Left ventricle myocardium superior (tissue), 1 donor: ENCODE measurements at regions not wholly inside any gene's neighbourhood (a gene's known extent, or its start where the extent isn't known, plus 50 kb on each side); places are given as distances from the start of the nearest gene placed in this dataset.
"Not testable (repeated sequence)": the region's sequence is repeated elsewhere in the genome, so short reads cannot be mapped to it uniquely, and the experiment has no call there.

Experiments used
- ATAC-seq: fragments of 200-7000 bp; cut with Tn5 transposase; one replicate; pipeline ENCODE4 v1.9.1; 2020; ENCODE audit warnings: mild to moderate bottlenecking, moderate library complexity
- DNase-seq: peaks from one replicate; pipeline ENCODE4 v3.0.0-alpha.2; 2020
- intact Hi-C: fragments of 100-400 bp; cut with micrococcal nuclease; formaldehyde crosslinking; loops from one replicate; pipeline ENCODE4 v1.11.0; 2022
- donor health status: DM: no; HTN: yes; CAD: no; lungs with severe emphysema.

DNA sequence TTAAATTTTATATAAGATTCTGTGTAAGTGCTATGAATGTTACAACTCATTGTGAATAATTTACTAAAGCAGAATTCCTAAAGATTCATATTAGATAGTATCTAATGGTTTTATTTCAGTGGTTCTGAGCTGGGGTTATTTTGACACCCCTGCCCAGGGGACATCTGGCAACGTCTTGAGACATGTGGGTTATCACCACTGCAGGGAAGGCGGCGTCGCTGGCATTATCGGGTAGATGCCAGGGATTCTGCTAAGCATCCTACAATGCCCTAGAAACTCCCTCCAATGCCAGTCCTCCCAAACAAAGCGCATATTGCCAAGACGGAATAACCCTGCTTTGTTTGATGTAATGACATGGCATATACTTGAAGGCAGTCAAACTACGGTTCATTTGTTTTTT lies 372.3 kb upstream of the ZFHX3 start:
- DNase-seq: no peak
- intact Hi-C loops: no loop called here
- ATAC-seq: no peak

DNA sequence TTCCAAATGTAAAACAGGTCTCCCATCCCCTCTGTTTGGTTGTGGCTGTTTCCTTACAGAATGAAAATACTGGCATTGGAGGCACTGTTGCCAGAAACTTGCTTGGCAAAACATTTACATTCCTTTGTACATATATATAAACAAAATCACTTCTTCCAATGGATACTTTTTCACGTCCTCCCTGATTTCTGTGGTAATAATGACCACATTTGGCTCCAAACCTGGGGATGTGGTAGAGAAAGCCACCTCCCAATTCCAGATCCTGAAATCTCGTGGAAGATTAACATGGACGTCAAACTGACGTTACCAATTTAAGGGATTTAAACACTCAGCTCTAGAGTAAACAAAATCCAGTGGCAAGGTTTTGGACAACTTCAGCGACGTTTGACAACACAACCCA lies 370.8 kb upstream of the ZFHX3 start:
- intact Hi-C loops: no loop called here
- no peak for ATAC-seq
- no peak for DNase-seq

DNA sequence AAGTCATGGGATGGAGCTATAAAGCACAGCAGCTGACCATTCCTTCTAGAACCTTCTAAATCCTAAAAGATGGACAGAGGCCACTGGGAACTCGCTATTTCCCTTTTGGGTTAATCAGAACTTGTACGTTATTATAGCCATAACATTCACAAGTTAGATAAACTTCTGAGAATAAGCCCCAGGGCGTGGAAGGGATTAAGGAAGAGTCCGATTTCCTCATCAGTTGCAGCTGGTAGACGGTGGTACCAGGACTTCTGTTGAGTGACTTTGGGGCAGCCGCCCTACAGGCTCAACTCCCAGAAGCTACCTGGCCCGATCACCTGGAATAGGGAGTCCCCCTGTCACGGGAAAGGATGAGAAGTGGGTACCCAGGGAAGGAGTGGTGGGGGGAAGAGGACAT lies 370.1 kb upstream of the ZFHX3 start:
- intact Hi-C loops: no loop called here
- ATAC-seq (no peak), DNase-seq (no peak)

DNA sequence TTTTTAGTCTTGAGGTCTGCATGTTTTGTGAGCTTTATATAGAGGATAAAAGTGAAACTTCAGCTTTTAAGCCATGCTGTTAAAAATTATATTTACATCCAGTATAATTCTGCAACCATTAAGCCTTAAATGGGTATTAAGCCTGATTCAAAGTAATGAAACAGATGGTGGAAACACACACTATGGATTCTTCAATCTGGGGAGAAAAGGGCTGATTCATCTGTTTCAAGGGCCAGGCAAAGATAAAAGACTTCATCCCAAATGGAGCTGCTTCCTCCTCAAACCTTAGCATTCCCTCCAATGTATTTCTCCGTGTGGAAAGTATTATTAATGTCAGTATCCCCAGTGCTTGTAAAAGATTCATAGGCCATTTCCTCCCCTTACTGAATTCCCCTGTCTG lies 367.4 kb upstream of the ZFHX3 start:
- intact Hi-C loops: no loop called here
- DNase-seq (no peak), ATAC-seq (no peak)

DNA sequence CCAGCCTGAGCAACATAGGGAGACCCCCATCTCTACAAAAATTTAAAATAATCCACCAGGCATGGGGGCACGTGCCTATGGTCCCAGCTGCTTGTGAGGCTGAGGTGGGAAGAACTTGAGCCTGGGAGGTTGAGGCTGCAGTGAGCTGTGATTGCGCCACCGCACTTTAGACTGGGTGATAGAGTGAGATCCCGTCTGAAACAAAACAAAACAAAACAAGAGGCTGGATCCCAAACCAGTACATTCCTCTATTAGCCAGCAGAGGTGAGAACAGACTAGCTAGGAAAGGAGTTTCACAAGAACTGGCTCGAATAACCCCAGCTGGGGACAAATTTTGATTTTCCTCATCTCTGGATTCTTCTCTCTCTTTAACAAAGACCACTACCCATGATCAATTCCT lies 366.7 kb upstream of the ZFHX3 start:
- ATAC-seq (no peak), DNase-seq (no peak)
- intact Hi-C loops: no loop called here

DNA sequence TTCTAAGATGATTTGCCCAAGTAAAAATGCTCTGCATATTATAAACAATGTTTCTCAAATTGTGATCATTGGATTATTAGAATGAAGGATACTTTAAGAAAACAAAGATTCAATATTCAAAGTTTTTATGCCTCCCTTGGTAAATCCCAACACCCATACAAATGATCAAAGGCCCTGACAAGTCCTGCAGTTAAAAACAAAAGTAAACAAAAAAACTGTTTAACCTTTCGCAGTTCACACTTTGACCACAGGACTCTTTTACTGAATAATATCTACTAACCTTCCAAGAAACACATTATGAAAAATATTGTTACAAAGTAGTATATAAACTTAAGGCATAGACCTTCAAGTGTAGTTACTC lies 365.9 kb upstream of the ZFHX3 start:
- intact Hi-C loops: no loop called here
- DNase-seq: no peak
- ATAC-seq: no peak

DNA sequence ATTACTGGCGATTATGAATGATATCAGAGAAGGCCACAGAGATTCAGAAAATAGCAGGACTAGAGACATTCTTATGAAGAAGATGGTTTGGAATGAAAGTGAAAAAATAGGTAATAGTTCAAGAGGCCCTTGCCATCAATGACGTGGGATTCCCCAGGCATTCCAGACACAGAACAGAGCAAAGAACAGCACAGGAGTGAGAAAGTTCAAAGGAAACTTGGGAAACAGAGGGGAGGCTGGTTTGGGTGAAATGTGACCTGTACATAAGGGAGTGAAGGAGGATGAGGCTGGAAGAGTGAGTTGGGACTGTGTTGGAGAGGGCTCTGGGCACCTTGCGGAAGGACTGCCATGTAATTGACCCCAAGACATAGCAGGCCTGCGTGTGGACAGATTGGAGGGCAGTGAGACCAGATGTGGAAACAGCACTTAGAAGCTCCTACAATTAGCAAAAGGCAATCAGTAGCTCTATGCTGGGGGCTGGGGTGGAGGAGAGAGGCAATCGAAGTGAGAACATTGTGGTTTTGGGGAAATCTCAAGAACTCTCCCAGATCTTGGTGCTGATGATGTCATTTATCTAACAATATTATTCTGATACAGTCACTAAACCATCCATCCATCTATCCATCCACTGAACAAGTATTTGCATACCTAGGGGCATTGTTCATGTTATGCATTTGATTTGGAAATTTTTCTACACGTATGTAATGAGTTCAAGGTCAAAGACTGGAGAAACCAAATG lies 365.3 kb upstream of the ZFHX3 start:
- no peak for ATAC-seq
- intact Hi-C loops: no loop called here

DNA sequence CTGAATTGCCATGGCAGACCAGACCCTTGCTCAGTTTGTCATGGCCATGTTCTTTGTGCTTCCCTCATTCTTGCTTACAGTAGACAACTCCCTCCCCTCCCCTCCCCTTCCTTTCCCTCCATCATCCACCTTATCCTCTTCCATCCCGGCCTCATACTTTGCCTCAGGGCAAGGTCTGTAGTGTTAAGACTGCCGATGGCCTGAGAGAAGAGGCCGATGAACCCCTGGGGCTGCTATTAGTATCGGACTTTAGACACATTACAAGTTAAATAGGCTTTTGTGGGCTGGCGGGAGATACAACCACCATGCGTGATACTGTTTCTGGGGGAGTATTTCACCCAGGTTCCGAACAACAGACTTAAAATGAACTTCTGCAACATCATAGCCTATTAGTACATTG lies 364.5 kb upstream of the ZFHX3 start:
- DNase-seq (no peak), ATAC-seq (no peak)
- intact Hi-C loops: no loop called here

More for the DNA sequence above, 365.3 kb upstream of the ZFHX3 start:
- no peak for DNase-seq

DNA sequence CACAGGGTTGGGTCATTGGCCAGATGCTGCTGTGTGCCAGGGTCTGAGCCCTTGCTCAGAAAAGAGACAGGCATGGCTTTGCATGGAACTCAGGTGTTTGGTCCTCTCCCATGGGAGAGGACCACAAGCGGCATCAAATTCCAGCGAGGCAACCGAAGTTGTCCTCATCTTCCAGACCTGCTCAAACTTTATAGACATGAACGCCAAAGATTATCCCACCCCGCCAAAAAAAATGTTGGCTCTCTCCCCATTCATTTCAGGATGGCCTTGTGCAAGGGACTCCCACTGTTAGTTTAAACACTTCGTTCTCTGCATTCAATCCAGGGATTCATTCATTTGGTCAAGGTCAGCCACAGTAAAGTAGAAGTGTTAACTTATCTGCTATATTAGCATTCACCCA lies 360.8 kb upstream of the ZFHX3 start:
- no peak for ATAC-seq
- DNase-seq: no peak
- intact Hi-C loops: no loop called here

DNA sequence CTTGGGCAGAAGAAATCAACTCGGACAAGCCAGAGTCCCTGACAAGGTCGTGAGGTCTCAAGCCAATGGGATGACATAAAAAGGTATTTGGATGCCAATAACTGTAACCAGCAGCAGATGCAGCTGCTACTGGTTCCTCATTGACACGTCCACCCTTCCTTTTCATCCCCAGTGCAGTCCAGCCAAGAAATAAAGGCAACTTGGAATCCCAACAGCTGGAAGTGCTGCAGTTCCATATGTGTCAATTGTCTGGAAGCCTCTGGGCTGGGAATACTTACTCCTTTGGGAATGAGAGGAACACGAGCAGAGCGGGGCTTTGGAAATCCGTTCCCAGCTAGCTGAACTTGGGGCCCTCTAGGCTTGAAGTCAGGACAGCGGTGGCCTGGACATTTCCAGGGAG lies 360.4 kb upstream of the ZFHX3 start:
- intact Hi-C loops: no loop called here
- ATAC-seq (no peak), DNase-seq (no peak)

DNA sequence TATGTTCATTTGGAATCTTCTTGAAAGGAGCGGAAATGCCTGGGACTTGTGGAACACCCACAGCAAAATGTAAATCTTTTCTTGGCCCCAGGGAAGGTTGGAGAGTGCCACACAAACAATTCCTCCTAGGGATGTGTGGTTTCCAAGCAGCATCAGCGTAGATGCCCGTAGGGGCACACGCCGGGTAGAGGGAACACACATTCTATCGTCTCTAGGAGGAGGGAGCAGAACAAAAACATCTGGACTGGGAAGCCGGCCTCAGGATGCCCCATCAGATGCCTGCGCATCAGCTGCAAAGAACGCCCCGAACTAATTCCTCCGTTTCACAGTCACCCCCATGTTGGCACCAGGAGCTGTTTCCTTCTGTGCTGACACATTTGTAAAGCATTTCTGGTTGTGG lies 357.9 kb upstream of the ZFHX3 start:
- ATAC-seq: no peak
- intact Hi-C loops: no loop called here
- no peak for DNase-seq

DNA sequence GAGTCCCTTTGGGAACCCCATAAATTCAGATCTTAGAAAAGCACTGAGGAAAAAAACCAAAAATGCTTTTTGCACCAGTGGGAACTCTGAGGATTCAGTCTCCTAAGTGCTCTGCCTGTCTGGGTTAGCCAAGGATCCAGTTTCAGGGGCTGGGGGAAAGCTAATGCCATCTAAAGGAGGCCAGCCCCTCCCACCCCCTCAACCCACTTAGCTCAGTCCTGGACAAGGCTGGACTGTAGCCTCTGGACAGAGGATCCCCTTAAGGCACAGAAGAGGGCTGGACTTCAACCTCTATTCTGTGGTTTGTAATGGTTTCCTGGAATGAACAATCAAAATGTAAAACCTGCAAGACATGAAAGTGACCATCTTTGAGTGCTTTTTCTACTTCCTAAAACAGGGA lies 356.1 kb upstream of the ZFHX3 start:
- ATAC-seq: no peak
- intact Hi-C loops: no loop called here
- no peak for DNase-seq

DNA sequence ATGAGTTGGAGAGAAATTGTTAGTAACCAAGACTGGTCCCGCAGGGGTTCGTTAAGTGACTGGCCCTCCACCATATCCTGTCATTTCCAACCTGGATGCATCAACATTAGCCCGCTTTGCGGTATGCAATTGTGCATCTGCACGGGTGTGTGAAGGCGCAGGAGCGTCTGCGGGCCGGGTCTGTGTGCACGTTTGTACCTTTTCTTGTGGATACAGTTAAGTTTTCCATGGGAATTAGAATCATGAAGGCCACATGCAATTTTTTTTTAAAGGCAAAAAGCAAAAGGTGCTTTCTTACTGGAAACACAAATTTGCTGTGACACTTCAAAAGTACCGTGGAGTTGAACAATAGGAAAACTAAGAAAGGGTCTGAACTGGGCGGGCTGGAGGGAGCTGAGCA lies 355.4 kb upstream of the ZFHX3 start:
- intact Hi-C loops: no loop called here
- no peak for ATAC-seq
- no peak for DNase-seq

DNA sequence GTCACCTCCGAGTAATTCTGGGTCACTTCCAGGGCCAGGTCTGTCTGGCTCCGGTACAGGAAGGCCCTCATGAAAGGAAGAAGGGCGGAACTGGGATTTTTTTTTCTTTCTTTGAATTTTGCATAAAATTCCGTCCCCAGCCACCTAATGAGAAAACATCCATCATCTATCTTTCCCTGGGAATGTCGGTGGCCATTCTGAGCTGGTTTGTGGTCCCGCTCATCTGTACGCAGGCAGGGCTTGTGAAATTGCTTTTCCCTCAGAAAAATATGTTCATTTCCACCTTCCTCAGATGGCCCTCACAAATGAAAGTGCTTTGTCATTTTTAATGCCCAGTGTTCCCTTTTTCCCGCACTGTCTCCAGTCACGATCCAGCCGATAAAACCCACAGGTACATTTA lies 353.0 kb upstream of the ZFHX3 start:
- intact Hi-C loops: no loop called here
- DNase-seq (no peak), ATAC-seq (no peak)

DNA sequence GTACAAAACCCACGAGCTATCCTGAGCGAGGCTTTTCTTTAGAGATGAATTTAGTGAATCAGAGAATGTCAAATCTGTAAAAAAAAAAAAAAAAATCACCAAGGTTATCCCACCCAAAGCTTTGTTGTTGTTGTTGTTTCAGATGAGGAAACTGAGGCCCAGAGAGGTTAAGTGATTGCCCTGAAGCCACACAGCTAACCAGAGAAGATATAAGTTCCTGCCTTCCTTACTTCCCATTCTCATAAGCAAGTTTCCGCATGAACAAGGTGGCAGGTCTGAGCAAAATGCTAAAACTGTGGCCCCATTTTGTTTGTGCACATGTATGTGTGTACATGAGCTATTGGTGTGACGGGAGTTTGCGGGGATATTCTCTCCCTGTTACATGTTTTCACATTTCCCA lies 352.1 kb upstream of the ZFHX3 start:
- DNase-seq (no peak), ATAC-seq (no peak)
- intact Hi-C loops: no loop called here

DNA sequence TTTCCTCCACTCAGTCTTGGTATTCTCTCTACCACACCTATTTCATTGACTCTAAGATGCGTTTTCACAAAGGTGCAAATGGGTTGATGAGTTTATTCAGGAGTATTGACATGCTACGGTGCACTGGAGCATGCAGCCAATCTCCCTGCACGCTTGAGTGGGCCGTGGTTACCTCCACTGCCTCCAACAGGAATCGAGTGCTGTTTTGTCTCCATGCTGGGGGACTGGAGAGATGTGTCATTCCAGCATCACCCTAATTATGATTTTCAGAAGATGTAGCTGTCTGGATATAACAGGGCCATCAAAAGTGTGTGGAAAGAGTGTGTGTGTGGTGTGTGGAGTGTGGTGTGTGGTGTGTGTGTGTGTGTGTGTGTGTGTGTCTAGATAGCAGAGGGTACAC lies 351.6 kb upstream of the ZFHX3 start:
- intact Hi-C loops: no loop called here

DNA sequence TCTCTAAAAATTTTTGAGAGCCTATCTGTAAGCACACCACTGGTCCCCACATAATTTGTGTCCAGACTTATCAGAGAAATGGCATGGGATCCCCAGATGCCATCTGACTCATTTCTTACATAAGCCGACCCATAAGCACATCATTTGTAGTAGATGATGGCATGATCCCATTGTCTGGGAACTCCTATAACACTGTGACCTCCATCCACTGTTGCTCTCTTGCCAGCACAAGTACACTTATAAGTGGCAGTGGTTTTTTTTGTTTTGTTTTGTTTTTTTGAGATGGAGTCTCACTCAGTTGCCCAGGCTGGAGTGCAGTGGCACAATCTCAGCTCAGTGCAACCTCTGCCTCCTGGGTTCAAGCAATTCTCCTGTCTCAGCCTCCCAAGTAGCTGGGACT lies 350.7 kb upstream of the ZFHX3 start:
- DNase-seq, ATAC-seq, intact Hi-C loops: not testable (repeated sequence)

More for the DNA sequence above, 351.6 kb upstream of the ZFHX3 start:
- DNase-seq (no peak), ATAC-seq (no peak)

DNA sequence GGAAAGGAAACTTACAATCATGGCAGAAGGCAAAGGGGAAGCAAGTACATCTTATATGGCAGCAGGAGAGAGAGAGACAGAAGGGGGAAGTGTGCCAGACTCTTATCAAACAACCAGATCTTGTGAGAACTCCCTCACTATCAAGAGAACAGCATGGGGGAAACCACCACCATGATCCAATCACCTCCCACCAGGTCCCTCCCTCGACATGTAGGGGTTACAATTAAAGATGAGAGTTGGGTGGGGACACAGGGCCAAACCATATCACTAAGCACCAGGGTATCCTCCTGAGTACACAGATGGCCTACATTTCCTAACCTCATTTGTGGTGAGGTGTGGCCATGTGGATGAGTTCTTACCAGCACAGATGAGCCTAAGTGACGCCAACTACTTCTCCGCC lies 348.6 kb upstream of the ZFHX3 start:
- ATAC-seq: no peak
- intact Hi-C loops: no loop called here

DNA sequence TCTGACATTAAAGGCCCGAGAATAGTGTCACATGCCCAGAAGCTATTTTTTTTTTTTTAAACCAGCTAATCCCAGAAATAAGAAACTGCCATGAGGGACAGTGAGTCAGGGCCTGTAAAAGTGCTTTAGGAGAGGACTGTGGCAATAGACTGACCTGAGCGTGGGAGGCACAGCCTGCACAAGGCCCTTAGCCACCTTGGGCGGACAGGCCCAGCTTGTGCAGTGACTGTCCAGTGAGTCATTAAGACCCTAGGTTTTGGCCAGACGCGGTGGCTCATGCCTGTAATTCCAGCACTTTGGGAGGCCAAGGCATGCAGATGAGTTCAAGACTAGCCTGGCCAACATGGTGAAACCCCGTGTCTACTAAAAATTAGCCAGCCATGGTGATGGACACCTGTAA lies 343.0 kb upstream of the ZFHX3 start:
- intact Hi-C loops: no loop called here
- no peak for ATAC-seq
- DNase-seq: no peak

More for the DNA sequence above, 348.6 kb upstream of the ZFHX3 start:
- no peak for DNase-seq

DNA sequence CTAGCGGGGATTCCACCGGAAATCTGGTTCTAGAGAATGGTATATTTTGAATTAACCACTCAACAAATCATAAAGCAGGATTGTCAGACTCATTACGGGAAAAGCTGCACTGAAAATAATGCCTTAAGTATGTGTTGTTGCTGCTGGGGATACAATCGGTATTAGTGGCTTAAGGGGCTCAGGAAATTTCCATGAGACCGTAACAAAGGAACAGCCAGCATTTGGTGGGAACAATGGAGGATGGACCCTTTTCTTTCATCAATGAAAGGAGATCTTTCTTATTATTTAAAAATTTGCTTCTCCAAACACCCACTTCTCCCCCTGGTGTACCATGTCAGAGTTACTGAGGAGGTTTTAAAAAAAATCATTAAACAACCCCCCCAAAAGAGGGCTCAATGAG lies 342.6 kb upstream of the ZFHX3 start:
- DNase-seq (no peak), ATAC-seq (no peak)
- intact Hi-C loops: no loop called here

DNA sequence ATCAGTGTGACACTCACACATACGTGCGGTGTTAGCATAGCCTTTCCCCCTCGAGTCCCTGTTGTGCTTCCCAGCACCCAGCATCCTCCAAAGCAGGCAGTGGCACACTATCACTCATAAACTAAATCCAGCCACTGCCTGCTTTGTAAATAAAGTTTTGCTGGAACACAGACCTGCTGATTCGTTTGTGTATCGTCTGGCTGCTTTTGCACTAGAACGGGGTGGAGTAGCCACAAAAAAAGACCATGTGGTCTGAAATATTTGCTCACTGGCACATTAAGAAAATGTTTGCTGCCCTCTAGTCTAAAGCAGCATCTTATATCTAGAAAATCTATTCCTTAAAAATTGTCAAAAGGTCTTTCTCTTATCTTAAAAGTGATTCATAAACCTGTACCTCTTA lies 341.2 kb upstream of the ZFHX3 start:
- ATAC-seq: no peak
- intact Hi-C loops: no loop called here
- DNase-seq: no peak

DNA sequence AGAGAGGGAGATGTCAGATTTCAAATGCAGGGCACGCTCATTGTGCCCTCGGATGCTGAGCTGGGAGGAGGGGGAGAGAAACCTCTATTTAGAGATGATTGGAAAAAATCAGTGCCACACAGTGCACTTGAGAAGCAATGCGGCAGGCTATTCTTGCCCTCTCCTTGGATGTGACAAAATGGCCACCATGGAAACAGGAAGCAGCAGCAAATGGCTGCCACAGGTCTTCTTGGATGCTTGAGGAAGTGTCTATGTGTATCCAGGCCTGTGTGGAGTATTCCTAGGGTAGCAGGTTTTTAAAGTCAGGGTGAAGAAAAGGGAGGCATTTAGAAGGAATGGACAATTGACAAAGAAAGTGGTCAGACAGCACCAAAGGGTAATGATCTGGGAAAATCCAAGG lies 340.1 kb upstream of the ZFHX3 start:
- intact Hi-C loops: no loop called here
- ATAC-seq: no peak
- no peak for DNase-seq
